SU-DHL-6 (cell line): ENCODE measurements at regions not wholly inside any gene's neighbourhood (a gene's known extent, or its start where the extent isn't known, plus 50 kb on each side); places are given as distances from the start of the nearest gene placed in this dataset.

Experiments
- H2AFZ ChIP-seq: fragments of 200-600 bp; sonication (generic); 2 replicates; pipeline ENCODE4 v1.6.1; 2014; ENCODE audit warnings: low read depth, mild to moderate bottlenecking, moderate library complexity, mixed read lengths, antibody characterized with exemption, low read length; ENCODE audit not compliant: severe bottlenecking
- H3F3A ChIP-seq: fragments of 200-600 bp; shearing (Covaris generic); 2 replicates; pipeline ENCODE4 v1.6.0; 2016; ENCODE audit warnings: antibody characterized with exemption, mild to moderate bottlenecking; ENCODE audit not compliant: insufficient read depth
- H3K27ac ChIP-seq: fragments of 200-600 bp; sonication (generic); 2 replicates; pipeline ENCODE4 v1.5.1; 2016; ENCODE audit warnings: low read depth, mild to moderate bottlenecking, low read length, moderate library complexity, mixed read lengths
- H3K27me3 ChIP-seq: fragments of 200-600 bp; sonication (generic), shearing (Covaris generic); 2 replicates; pipeline ENCODE4 v1.6.0; 2014; ENCODE audit warnings: mild to moderate bottlenecking, low read length
- H3K36me3 ChIP-seq: fragments of 200-600 bp; sonication (generic); 2 replicates; pipeline ENCODE4 v1.6.1; 2014; ENCODE audit warnings: mild to moderate bottlenecking, low read length, mixed read lengths
- H3K4me2 ChIP-seq: fragments of 300-600, 200-600 bp; shearing (Covaris generic), sonication (generic); 2 replicates; pipeline ENCODE4 v1.6.0; 2014; ENCODE audit warnings: low read length, low read depth, mild to moderate bottlenecking; ENCODE audit not compliant: poor library complexity, severe bottlenecking
- H3K4me3 ChIP-seq: fragments of 200-600 bp; sonication (generic); 2 replicates; pipeline ENCODE4 v1.5.1; 2014; ENCODE audit warnings: antibody characterized with exemption, low read length, mild to moderate bottlenecking, mixed read lengths; ENCODE audit not compliant: insufficient read depth, poor library complexity, severe bottlenecking
- H3K79me2 ChIP-seq: fragments of 200-600 bp; sonication (generic); 2 replicates; pipeline ENCODE4 v1.6.1; 2014; ENCODE audit warnings: mild to moderate bottlenecking, low read length, moderate library complexity; ENCODE audit not compliant: insufficient read depth
- H3K9ac ChIP-seq: fragments of 200-600 bp; sonication (generic); 2 replicates; pipeline ENCODE4 v1.7.0; 2014; ENCODE audit warnings: mild to moderate bottlenecking, low read length
- H3K9me2 ChIP-seq: fragments of 200-600 bp; sonication (generic); replicated peaks from 2 replicates; pipeline ENCODE4 v1.6.1; 2014; ENCODE audit warnings: low read length; ENCODE audit not compliant: insufficient read depth
- H3K9me3 ChIP-seq: fragments of 200-600 bp; sonication (generic); 2 replicates; pipeline ENCODE4 v1.6.1; 2014; ENCODE audit warnings: low read length, mixed read lengths; ENCODE audit not compliant: insufficient read depth
- H4K20me1 ChIP-seq: fragments of 200-600 bp; sonication (generic); 2 replicates; pipeline ENCODE4 v1.6.1; 2014; ENCODE audit warnings: low read depth, mild to moderate bottlenecking, antibody characterized with exemption, low read length, moderate library complexity, mixed read lengths
- CTCF ChIP-seq: fragments of 200-600 bp; sonication (generic); IDR thresholded peaks from one replicate; pipeline ENCODE4 v1.5.1; 2017; ENCODE audit warnings: antibody characterized with exemption, mild to moderate bottlenecking, low read length, moderate library complexity; ENCODE audit not compliant: insufficient read depth, poor library complexity, severe bottlenecking
- EZH2phosphoT487 ChIP-seq: fragments of 200-600 bp; sonication (generic), shearing (Covaris generic); conservative IDR thresholded peaks from 2 replicates; pipeline ENCODE4 v1.6.1; 2018; ENCODE audit warnings: mild to moderate bottlenecking, antibody characterized with exemption, low read length, moderate library complexity, mixed read lengths

GRCh38 chr16:87230571-87230970 lies 86.6 kb downstream of the C16orf95 start:
- no peak overlapping the region for H3K9ac ChIP-seq
- H3K9me2 ChIP-seq = no peaks in the 10 kb centered on the region
- H4K20me1 ChIP-seq = no peaks in the 10 kb centered on the region
- H3K9me3 ChIP-seq = no peaks in the 10 kb centered on the region
- no peak overlapping the region for H3K27ac ChIP-seq
- H3K36me3 ChIP-seq = no peaks in the 10 kb centered on the region
- no peaks in the 10 kb centered on the region for H3K79me2 ChIP-seq
- H2AFZ ChIP-seq = no peak overlapping the region
- no peaks in the 10 kb centered on the region for H3K27me3 ChIP-seq
- no peak overlapping the region for H3K4me2 ChIP-seq
- TF ChIP-seq EZH2phosphoT487 = no peak
- no peak for TF ChIP-seq CTCF
- H3K4me3 ChIP-seq = no peak overlapping the region
- H3F3A ChIP-seq = no peaks in the 10 kb centered on the region

DNA sequence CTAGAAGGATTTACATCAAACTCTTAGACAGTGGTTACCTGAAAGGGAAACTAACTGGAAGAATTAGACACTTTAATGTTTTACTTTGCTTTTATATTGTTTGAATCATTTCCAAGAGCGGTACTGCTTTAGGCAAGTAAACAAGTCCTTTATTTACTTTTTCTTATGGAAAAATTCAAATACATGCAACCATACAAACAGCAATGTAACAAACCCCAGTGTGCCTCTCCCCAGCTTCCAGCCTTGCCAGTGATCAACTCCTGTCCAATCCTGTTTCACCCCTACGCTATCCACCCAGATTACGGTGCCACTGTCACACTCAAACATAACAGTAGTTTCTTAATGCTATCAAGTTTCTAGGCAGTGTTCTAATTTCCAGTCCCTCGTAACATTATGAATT lies 85.9 kb downstream of the C16orf95 start:
- no peaks in the 10 kb centered on the region for H3K27me3 ChIP-seq
- no peak overlapping the region for H3K9ac ChIP-seq
- no peaks in the 10 kb centered on the region for H3K36me3 ChIP-seq
- no peak overlapping the region for H3K4me2 ChIP-seq
- H2AFZ ChIP-seq = no peak overlapping the region
- no peaks in the 10 kb centered on the region for H3K79me2 ChIP-seq
- no peaks in the 10 kb centered on the region for H4K20me1 ChIP-seq
- no peaks in the 10 kb centered on the region for H3K9me3 ChIP-seq
- H3K27ac ChIP-seq = no peak overlapping the region
- no peaks in the 10 kb centered on the region for H3F3A ChIP-seq
- H3K9me2 ChIP-seq = no peaks in the 10 kb centered on the region
- H3K4me3 ChIP-seq = no peak overlapping the region
- TF ChIP-seq EZH2phosphoT487 = no peak
- no peak for TF ChIP-seq CTCF

DNA sequence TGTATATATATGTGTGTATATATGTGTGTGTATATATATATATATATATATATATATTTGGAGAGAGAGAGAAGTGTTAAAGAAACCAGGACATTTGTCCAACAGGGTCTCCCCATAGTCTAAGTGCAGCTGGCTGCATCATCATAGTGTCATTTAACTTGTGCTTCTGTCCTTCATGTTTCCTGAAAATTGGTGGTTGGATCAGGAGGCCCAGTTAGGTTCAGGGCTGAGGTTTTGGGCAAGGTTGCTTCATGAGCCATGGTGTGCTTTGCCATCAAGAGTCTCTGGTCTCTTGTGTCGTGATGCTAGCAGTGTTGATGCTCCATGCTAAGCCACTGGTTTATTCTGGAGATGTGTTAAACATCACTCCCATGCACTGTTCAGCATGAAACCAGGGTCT lies 85.3 kb downstream of the C16orf95 start:
- no peaks in the 10 kb centered on the region for H3K36me3 ChIP-seq
- H3F3A ChIP-seq = no peaks in the 10 kb centered on the region
- no peak overlapping the region for H3K27ac ChIP-seq
- TF ChIP-seq CTCF (no peak), EZH2phosphoT487 (no peak)
- H3K79me2 ChIP-seq = no peaks in the 10 kb centered on the region
- H3K9ac ChIP-seq = no peak overlapping the region
- no peaks in the 10 kb centered on the region for H4K20me1 ChIP-seq
- H3K27me3 ChIP-seq = no peaks in the 10 kb centered on the region
- H3K4me2 ChIP-seq = no peak overlapping the region
- H2AFZ ChIP-seq = no peak overlapping the region
- no peaks in the 10 kb centered on the region for H3K9me2 ChIP-seq
- no peak overlapping the region for H3K4me3 ChIP-seq
- H3K9me3 ChIP-seq = no peaks in the 10 kb centered on the region

DNA sequence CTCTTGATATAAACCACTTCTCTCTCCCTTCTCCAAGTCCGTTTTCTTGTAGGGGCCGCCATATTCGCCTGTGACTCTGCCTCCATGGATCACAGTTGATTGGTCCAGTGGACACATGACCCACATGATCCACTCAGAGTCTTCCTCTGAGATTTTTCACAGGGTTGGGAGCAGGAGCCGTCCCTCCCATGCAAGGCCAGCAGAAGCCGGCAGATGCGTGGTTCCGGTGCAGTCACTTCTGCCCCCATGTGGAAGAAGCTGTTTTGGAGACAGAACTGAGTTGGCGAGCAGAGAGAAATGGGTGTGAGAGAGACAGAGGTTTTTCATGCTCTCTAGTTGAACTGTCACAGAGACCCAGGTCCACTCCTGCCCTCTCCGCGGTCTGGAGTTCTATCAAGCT lies 83.3 kb downstream of the C16orf95 start:
- Histone ChIP-seq H2AFZ (no peak overlapping the region), H4K20me1 (no peaks in the 10 kb centered on the region), H3K9me3 (no peaks in the 10 kb centered on the region), H3F3A (no peaks in the 10 kb centered on the region), H3K9me2 (no peaks in the 10 kb centered on the region), H3K4me2 (no peak overlapping the region), H3K4me3 (no peak overlapping the region), H3K27ac (no peak overlapping the region), H3K36me3 (no peaks in the 10 kb centered on the region), H3K79me2 (no peaks in the 10 kb centered on the region), H3K9ac (no peak overlapping the region), H3K27me3 (no peaks in the 10 kb centered on the region)
- TF ChIP-seq EZH2phosphoT487 (no peak), CTCF (no peak)
